C4-2B (cell line): ENCODE measurements at regions not wholly inside any gene's neighbourhood (a gene's known extent, or its start where the extent isn't known, plus 50 kb on each side); places are given as distances from the start of the nearest gene placed in this dataset.
"Not testable (repeated sequence)": the region's sequence is repeated elsewhere in the genome, so short reads cannot be mapped to it uniquely, and the experiment has no call there.

Source experiments
- H3K27ac ChIP-seq: fragments of 450-650 bp; 2 replicates; pipeline ENCODE4 v1.5.1; 2017
- ZFX ChIP-seq: fragments of 450-650 bp; IDR thresholded peaks from 2 replicates; pipeline ENCODE4 v1.6.1; 2017
- TF ChIP-seq, protein P1 (sequence below): fragments of 450-650 bp; conservative IDR thresholded peaks from 2 replicates; pipeline ENCODE4 v1.5.1; 2017; ENCODE audit warnings: mild to moderate bottlenecking

DNA sequence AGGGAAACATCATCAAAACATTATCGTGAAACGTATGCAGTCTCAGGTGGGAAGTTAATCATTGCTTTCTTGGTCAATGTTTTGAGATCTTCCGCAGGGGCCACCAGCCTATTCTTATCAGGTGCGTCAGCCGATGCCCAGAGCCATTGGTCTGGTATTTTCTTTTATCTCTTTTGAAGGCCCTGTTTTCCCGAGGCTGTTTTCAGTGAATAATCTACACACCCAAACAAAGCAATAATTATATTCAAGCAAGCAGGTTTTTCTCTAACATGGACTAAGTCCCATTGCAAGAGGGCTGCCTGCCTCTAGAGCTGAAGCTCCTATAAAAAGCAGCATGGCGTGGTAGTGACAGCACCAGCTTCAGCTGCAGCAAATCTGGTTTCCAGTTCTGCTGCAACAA, 430.0 kb upstream of the ID2 start:
- H3K27ac ChIP-seq: no peak overlapping the region
- TF ChIP-seq ZFX: no peak
- TF ChIP-seq, protein P1, sequence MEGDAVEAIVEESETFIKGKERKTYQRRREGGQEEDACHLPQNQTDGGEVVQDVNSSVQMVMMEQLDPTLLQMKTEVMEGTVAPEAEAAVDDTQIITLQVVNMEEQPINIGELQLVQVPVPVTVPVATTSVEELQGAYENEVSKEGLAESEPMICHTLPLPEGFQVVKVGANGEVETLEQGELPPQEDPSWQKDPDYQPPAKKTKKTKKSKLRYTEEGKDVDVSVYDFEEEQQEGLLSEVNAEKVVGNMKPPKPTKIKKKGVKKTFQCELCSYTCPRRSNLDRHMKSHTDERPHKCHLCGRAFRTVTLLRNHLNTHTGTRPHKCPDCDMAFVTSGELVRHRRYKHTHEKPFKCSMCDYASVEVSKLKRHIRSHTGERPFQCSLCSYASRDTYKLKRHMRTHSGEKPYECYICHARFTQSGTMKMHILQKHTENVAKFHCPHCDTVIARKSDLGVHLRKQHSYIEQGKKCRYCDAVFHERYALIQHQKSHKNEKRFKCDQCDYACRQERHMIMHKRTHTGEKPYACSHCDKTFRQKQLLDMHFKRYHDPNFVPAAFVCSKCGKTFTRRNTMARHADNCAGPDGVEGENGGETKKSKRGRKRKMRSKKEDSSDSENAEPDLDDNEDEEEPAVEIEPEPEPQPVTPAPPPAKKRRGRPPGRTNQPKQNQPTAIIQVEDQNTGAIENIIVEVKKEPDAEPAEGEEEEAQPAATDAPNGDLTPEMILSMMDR: no peak

DNA sequence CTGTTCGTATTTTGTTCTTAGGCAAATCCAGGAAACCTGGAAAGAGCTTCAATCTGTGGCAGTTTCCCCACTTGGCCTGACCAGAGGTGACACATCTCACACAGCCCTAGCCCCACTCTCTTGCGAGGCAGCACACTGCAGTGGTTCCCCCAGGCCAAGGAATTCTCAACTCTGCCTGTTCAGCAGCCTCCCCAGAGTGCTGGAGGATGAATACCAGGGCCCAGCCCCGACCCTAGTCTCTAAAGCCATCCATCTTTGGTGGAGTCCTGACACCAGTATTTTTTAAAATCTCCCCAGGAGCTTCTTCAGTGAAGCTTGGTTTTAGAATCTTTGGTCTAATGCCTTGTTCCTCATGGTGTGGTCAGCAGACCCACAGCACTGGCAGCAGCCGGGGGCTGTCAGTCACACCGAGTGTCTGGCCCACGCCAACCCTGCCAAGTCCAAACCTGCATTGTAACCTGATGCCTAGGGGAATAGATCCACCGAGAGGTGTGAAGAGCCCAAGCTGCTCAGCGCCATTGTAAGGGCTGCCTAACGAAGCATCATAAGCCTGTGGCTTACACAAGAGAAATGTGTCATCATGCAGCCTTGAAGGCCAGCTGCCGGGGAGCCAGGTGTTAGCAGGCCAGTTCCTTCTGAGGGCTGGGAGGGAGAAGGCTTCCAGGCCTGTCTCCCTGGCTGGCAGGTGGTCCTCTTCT, 428.7 kb upstream of the ID2 start:
- TF ChIP-seq, protein P1: no peak
- no peak for TF ChIP-seq ZFX
- H3K27ac ChIP-seq: no peak overlapping the region

DNA sequence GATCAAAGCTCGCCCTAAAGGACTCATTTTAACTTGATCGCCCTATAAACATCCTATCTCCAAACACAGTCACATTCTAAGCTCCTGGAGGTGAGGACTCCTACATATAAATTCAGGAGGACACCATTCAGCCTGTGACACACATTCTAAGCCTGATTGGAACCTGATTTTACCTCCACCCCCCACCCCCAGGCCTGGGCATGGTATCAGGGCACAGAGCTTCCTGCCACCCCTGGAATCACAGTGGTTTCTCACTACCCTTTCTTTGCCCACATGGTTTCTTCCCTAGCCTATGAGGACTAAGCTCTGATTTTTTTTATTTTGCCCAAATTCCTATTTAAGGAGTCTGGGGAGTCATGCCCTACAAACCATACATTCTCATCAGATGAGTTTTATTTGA, 428.1 kb upstream of the ID2 start:
- TF ChIP-seq, protein P1: no peak
- TF ChIP-seq ZFX: no peak

DNA sequence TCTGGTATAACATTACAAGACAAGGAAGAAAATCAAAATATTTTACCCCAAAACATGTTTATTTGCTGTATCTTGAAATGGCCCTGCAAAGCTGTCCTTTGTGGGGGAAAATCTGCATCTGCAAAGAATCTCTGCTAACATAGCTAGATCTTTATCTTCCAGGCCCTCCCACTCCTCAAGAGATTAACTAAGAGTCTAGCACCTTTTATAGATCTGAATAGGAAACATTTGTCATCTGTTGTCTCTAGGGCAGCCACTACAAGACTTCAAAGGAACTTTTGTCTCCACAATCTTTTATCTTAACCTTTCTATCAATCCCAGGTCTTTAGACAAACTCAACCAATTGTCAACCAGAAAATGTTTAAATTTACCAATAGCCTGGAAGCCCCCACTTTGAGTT, 427.6 kb upstream of the ID2 start:
- not testable (repeated sequence) for H3K27ac ChIP-seq

More for the DNA sequence above, 428.1 kb upstream of the ID2 start:
- H3K27ac ChIP-seq: no peak overlapping the region

DNA sequence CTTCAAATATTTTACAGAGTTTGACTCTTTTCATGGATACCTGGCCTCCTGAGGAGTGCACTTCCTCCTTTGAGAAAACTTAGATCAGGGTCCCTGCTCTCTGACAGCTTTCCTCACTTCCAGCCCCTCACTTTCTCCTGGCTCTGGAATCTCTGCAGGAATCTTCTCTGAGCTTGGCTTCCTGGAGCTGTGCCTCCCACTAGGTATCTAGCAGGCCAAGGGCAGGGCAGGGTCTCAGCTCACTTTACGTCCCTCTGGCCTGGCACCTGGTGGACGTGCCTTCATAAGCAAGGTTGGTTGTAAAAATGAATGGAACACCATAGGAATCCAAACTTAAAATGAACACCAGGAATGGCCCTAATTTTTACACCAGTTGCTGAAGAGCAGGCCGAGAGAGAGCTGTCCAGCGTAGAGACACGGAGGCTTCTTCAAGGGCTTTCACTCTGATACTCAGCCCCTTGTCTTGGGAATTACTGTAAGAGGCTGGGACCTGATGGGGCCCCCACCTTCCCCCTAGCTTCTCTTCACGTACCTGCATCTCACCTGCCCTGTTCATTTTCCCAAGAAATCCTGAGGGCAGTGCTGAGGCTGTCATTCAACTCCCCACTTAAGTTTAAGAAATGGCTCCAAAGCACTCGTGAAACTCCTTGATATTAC, 426.9 kb upstream of the ID2 start:
- TF ChIP-seq, protein P1: no peak
- no peak for TF ChIP-seq ZFX
- no peak overlapping the region for H3K27ac ChIP-seq

DNA sequence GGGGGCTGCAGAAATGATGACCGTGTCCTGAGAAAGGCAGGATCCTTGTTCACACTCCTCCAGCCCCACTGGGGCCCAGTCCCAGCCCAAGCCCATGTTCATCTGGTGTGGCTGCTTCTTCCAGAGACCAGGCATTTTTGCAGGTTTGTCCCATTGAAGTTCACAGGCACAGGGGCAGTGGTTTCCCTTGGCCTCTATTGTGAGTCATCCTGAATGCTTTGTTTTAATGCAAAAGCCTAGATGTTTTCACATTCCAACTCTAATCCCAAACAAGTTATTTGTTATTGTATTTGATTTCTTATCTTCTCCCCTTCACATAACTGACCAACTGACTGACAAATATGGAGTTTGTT, 426.4 kb upstream of the ID2 start:
- TF ChIP-seq ZFX: no peak
- TF ChIP-seq, protein P1: no peak
- H3K27ac ChIP-seq: no peak overlapping the region

DNA sequence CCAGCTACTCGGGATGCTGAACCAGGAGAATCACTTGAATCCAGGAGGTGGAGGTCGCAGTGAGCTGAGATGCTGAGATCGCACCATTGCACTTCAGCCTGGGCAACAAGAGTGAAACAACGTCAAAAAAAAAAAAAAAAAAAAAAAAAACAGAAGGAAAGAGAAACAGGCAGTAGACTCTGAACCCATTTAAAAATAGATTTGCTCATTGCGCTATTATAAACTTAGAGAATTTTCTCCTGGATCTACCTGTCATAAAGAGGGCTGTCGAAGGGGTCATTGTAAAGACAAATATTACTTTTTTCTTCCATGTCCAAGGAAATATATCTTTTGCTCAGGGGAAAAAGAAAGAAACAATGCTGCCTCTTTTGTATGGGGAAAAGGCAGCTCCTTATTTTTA, 425.0 kb upstream of the ID2 start:
- no peak for TF ChIP-seq ZFX
- TF ChIP-seq, protein P1: no peak

DNA sequence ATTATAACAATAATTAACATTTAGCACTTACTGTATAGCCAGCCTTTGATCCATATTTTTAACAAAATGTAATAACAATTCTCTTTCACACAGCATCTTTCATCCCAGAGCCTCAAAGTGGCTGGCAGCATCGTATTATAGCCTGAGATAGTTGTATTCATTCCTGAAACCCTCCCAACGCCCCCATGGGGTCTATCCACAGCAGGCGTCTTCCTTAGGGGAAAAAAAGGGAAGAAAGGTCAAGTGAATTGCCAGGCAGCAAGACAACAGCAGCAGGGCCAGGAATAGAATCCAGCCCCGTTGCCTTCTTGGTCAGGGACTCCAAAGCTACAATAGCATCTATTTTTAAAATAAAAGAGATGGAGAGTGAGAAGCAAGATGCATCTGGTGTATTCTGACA, 424.4 kb upstream of the ID2 start:
- TF ChIP-seq ZFX: no peak
- TF ChIP-seq, protein P1: no peak

More for the DNA sequence above, 425.0 kb upstream of the ID2 start:
- H3K27ac ChIP-seq: no peak overlapping the region

More for the DNA sequence above, 424.4 kb upstream of the ID2 start:
- H3K27ac ChIP-seq: no peak overlapping the region
